GM12864 (cell line): ENCODE measurements at regions not wholly inside any gene's neighbourhood (a gene's known extent, or its start where the extent isn't known, plus 50 kb on each side); places are given as distances from the start of the nearest gene placed in this dataset.
"Not testable (repeated sequence)": the region's sequence is repeated elsewhere in the genome, so short reads cannot be mapped to it uniquely, and the experiment has no call there.

Experiments
- DNase-seq: peaks from one replicate; pipeline ENCODE4 v3.0.0-alpha.2; 2011; ENCODE audit warnings: low read depth
- H3K4me3 ChIP-seq: 2 replicates; pipeline ENCODE4 v1.5.1; 2011; ENCODE audit warnings: mild to moderate bottlenecking, low read depth, low read length, control low read depth
- CTCF ChIP-seq: IDR thresholded peaks from 2 replicates; pipeline ENCODE4 v1.5.1; 2011; ENCODE audit warnings: low read depth, mild to moderate bottlenecking, moderate library complexity, low read length, control low read depth, inconsistent platforms; ENCODE audit errors: missing control alignments

DNA sequence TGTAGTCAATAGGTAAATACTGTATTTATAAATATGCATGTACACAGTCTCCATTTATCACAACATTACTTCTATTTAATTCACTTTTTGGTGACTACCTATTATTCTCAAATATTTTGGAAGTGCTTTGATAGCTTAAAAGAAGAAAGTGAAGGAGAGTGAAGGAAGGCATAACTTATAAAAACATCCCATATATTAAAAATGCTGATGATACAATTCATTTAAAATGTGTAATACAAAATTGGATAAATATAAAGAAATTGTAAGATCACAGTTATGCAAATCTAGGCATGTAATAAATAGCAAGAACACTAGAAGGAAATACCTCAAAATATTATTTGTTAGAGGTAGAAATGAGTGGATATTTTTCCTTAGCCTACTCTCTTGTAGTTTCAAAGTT, 111.6 kb upstream of the ADTRP start:
- no peak for TF ChIP-seq CTCF

DNA sequence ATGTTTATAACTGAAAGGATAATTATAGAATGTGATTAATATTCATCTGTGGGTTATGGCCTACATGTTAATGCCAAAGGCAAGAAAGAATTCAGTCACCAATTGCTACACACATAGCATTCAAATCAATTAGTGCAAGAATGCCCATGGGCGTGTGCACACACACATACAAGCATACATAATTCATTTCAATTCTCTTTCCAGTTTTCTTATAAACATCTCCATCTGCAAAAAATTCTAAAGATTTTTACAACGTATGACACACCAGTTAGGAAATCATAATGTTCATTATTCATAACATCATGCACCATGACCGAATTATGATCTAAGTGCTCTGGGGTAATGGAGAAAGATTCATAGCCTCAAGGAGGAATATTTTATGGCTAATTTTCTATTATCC, 111.0 kb upstream of the ADTRP start:
- TF ChIP-seq CTCF = no peak
- DNase-seq = no peak
- no peak overlapping the region for H3K4me3 ChIP-seq

More for the DNA sequence above, 111.6 kb upstream of the ADTRP start:
- no peak for DNase-seq
- no peak overlapping the region for H3K4me3 ChIP-seq

DNA sequence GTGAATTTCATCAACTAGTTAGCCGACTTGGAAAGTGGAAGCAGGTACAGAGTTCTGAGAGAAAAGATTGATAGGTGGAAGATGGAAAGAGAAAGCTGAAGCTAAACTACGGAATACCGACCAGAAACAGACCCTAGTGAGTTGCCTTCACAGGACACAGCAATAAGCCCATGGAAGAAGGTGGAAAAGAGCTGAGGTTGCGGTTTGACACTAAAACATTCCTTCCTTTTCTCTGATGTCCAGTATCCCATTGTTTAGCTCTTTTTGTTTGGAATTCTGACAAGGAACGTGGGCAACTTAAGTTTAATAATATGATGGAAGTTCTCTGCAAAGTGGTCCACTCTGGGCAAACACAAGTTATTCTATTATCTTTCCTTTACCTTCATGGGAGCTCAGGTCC, 110.1 kb upstream of the ADTRP start:
- no peak for DNase-seq
- no peak overlapping the region for H3K4me3 ChIP-seq
- TF ChIP-seq CTCF = no peak

DNA sequence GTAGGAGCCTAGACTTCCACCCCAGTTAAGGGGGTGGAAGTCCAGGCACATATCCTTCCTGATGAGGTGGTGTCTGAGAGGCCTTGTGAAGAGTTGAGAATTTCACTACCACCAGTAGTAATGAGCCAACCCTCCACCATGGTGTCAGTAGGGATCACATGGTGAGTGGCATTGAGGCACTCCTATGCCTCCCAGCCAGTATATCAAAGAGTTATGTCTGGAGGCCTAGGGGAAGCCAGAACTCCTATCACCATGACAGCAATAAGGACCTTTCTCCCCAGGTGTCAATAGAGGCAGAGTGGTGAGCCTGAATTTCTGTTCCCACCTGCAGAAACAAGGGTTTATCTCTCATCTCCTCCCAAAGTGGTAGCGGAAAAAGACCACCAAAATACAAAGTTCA, 106.6 kb upstream of the ADTRP start:
- TF ChIP-seq CTCF = no peak
- no peak overlapping the region for H3K4me3 ChIP-seq
- DNase-seq = no peak

GRCh38 chr6:11883471-11883870, 104.9 kb upstream of the ADTRP start:
- not testable (repeated sequence) for DNase-seq, H3K4me3 ChIP-seq

- H3K4me3 ChIP-seq, DNase-seq: not testable (repeated sequence)
Measured at GRCh38 chr6:11880156-11880555, 101.6 kb upstream of the ADTRP start.

GRCh38 chr6:11878735-11879134, 100.1 kb upstream of the ADTRP start:
- no peak for TF ChIP-seq CTCF
- no peak for DNase-seq
- no peak overlapping the region for H3K4me3 ChIP-seq

DNA sequence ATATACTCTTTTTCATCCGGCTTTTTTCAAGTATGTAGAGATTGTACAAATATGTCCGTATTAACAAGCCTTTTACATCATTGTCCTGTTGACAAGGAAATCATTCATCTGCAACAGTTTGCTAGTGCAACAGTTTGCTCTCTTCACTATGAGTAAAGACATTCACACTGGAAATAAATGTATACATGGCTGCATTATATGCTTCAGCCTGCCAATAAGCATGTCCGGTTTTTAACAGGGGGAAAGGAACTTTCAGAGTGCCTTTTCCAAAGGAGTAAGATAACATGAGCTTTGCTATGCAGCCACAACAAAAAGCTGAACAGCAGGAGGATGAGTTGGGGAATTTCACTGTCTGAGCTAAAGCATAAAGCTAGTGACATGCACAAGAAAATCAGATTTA, 99.4 kb upstream of the ADTRP start:
- H3K4me3 ChIP-seq = no peak overlapping the region

More for the DNA sequence above, 99.4 kb upstream of the ADTRP start:
- TF ChIP-seq CTCF = no peak
- DNase-seq = no peak
